ENCODE measurements at regions not wholly inside any gene's neighbourhood (a gene's known extent, or its start where the extent isn't known, plus 50 kb on each side); places are given as distances from the start of the nearest gene placed in this dataset.

- H3K27me3 Mint-ChIP-seq, result no peaks in the 10 kb centered on the region
- ChIA-PET POLR2A (ENCODE audit: partially characterized antibody) (interaction anchor here (1.2 kb wide), 1 partner anchor 8 kb away, joined by 3 read pairs; no protein-coding TSS in a partner anchor), CTCF (ENCODE audit: partially characterized antibody) (no interaction called here)
- no peak overlapping the region for H3K27ac Mint-ChIP-seq
- no peak for DNase-seq
- Histone ChIP-seq H3K4me3 (ENCODE audit: low read length in 2 of 2) (no peak overlapping the region), H3K27ac (ENCODE audit: low read depth, low read length) (no peak overlapping the region), H3K4me1 (ENCODE audit: insufficient read depth, low read length) (no peaks in the 10 kb centered on the region), H3K27me3 (ENCODE audit: insufficient read depth, low read length) (no peaks in the 10 kb centered on the region), H3K9me3 (ENCODE audit: control insufficient read depth in 1 of 2, low read length in 2 of 2) (no peaks in the 10 kb centered on the region), H3K36me3 (ENCODE audit: insufficient read depth, low read length) (no peaks in the 10 kb centered on the region)
- peaks cover 0 to 6% (median 2%) of the 10 kb centered on the region in 8 donors for H3K9me3 Mint-ChIP-seq
- H3K4me3 Mint-ChIP-seq, result no peak overlapping the region
- intact Hi-C loops (cut with micrococcal nuclease), result no loop called here
- H3K4me1 Mint-ChIP-seq, result no peaks in the 10 kb centered on the region
- H3K36me3 Mint-ChIP-seq, result no peaks in the 10 kb centered on the region
Observed at GRCh38 chr3:22893101-22893500, 310.0 kb upstream of the UBE2E2 start.

GRCh38 chr3:22893644-22894325 is 309.3 kb upstream of the UBE2E2 start:
- ChIA-PET CTCF (ENCODE audit: partially characterized antibody) (no interaction called here), POLR2A (ENCODE audit: partially characterized antibody) (interaction anchor here (1.2 kb wide), 1 partner anchor 9 kb away, joined by 3 read pairs; no protein-coding TSS in a partner anchor)
- Histone ChIP-seq H3K4me3 (ENCODE audit: low read length in 2 of 2) (no peak overlapping the region), H3K27me3 (ENCODE audit: insufficient read depth, low read length) (no peaks in the 10 kb centered on the region), H3K4me1 (ENCODE audit: insufficient read depth, low read length) (no peaks in the 10 kb centered on the region), H3K9me3 (ENCODE audit: control insufficient read depth in 1 of 2, low read length in 2 of 2) (no peaks in the 10 kb centered on the region), H3K27ac (ENCODE audit: low read depth, low read length) (no peak overlapping the region), H3K36me3 (ENCODE audit: insufficient read depth, low read length) (no peaks in the 10 kb centered on the region)
- intact Hi-C loops (cut with micrococcal nuclease), result no loop called here
- no peak for DNase-seq
- no peak overlapping the region for H3K4me3 Mint-ChIP-seq
- no peaks in the 10 kb centered on the region for H3K27me3 Mint-ChIP-seq
- H3K27ac Mint-ChIP-seq, result no peak overlapping the region
- H3K4me1 Mint-ChIP-seq, result no peaks in the 10 kb centered on the region
- H3K36me3 Mint-ChIP-seq, result no peaks in the 10 kb centered on the region
- peaks cover 0 to 6% (median 2%) of the 10 kb centered on the region in 8 donors for H3K9me3 Mint-ChIP-seq

- DNase-seq, result no peak
- Mint-ChIP-seq H3K27ac (no peak overlapping the region), H3K9me3 (peaks cover 0 to 6% (median 3%) of the 10 kb centered on the region in 8 donors), H3K27me3 (no peaks in the 10 kb centered on the region), H3K4me1 (no peaks in the 10 kb centered on the region), H3K4me3 (no peak overlapping the region), H3K36me3 (no peaks in the 10 kb centered on the region)
- ChIA-PET CTCF (ENCODE audit: partially characterized antibody) (no interaction called here), POLR2A (ENCODE audit: partially characterized antibody) (no interaction called here)
- no peak overlapping the region for H3K4me3 ChIP-seq (ENCODE audit: low read length in 2 of 2)
- intact Hi-C loops (cut with micrococcal nuclease), result no loop called here
- no peaks in the 10 kb centered on the region for H3K9me3 ChIP-seq (ENCODE audit: control insufficient read depth in 1 of 2, low read length in 2 of 2)
- H3K36me3 ChIP-seq (ENCODE audit: insufficient read depth, low read length), result no peaks in the 10 kb centered on the region
- H3K27me3 ChIP-seq (ENCODE audit: insufficient read depth, low read length), result no peaks in the 10 kb centered on the region
- no peak overlapping the region for H3K27ac ChIP-seq (ENCODE audit: low read depth, low read length)
- no peaks in the 10 kb centered on the region for H3K4me1 ChIP-seq (ENCODE audit: insufficient read depth, low read length)
Observed at GRCh38 chr3:22894865-22895264, 308.3 kb upstream of the UBE2E2 start.

- H3K9me3 Mint-ChIP-seq, result peaks cover 0 to 10% (median 3%) of the 10 kb centered on the region in 8 donors
- H3K9me3 ChIP-seq (ENCODE audit: control insufficient read depth in 1 of 2, low read length in 2 of 2), result no peaks in the 10 kb centered on the region
- H3K27ac ChIP-seq (ENCODE audit: low read depth, low read length), result no peak overlapping the region
- no peaks in the 10 kb centered on the region for H3K27me3 ChIP-seq (ENCODE audit: insufficient read depth, low read length)
- no peaks in the 10 kb centered on the region for H3K4me1 Mint-ChIP-seq
- no peak overlapping the region for H3K4me3 Mint-ChIP-seq
- CTCF ChIA-PET (ENCODE audit: partially characterized antibody), result no interaction called here
- no peaks in the 10 kb centered on the region for H3K36me3 Mint-ChIP-seq
- no peaks in the 10 kb centered on the region for H3K27me3 Mint-ChIP-seq
- DNase-seq, result no peak
- POLR2A ChIA-PET (ENCODE audit: partially characterized antibody), result no interaction called here
- intact Hi-C loops (cut with micrococcal nuclease), result no loop called here
- no peaks in the 10 kb centered on the region for H3K36me3 ChIP-seq (ENCODE audit: insufficient read depth, low read length)
- no peak overlapping the region for H3K4me3 ChIP-seq (ENCODE audit: low read length in 2 of 2)
- no peak overlapping the region for H3K27ac Mint-ChIP-seq
- no peaks in the 10 kb centered on the region for H3K4me1 ChIP-seq (ENCODE audit: insufficient read depth, low read length)
Observed at GRCh38 chr3:22895671-22896070, 307.5 kb upstream of the UBE2E2 start.

GRCh38 chr3:22898558-22898957 is 304.6 kb upstream of the UBE2E2 start:
- Histone ChIP-seq H3K9me3 (ENCODE audit: control insufficient read depth in 1 of 2, low read length in 2 of 2) (no peaks in the 10 kb centered on the region), H3K27me3 (ENCODE audit: insufficient read depth, low read length) (no peaks in the 10 kb centered on the region), H3K27ac (ENCODE audit: low read depth, low read length) (no peak overlapping the region), H3K36me3 (ENCODE audit: insufficient read depth, low read length) (no peaks in the 10 kb centered on the region), H3K4me3 (ENCODE audit: low read length in 2 of 2) (no peak overlapping the region), H3K4me1 (ENCODE audit: insufficient read depth, low read length) (no peaks in the 10 kb centered on the region)
- Mint-ChIP-seq H3K4me1 (no peaks in the 10 kb centered on the region), H3K27ac (no peak overlapping the region), H3K27me3 (no peaks in the 10 kb centered on the region), H3K4me3 (no peak overlapping the region), H3K36me3 (no peaks in the 10 kb centered on the region), H3K9me3 (peaks cover 0 to 12% (median 5%) of the 10 kb centered on the region in 8 donors)
- intact Hi-C loops (cut with micrococcal nuclease), result no loop called here
- no peak for DNase-seq
- ChIA-PET POLR2A (ENCODE audit: partially characterized antibody) (no interaction called here), CTCF (ENCODE audit: partially characterized antibody) (no interaction called here)

GRCh38 chr3:22899441-22899840 is 303.7 kb upstream of the UBE2E2 start:
- intact Hi-C loops (cut with micrococcal nuclease), result no loop called here
- Histone ChIP-seq H3K4me1 (ENCODE audit: insufficient read depth, low read length) (no peaks in the 10 kb centered on the region), H3K27ac (ENCODE audit: low read depth, low read length) (no peak overlapping the region), H3K9me3 (ENCODE audit: control insufficient read depth in 1 of 2, low read length in 2 of 2) (no peaks in the 10 kb centered on the region), H3K4me3 (ENCODE audit: low read length in 2 of 2) (no peak overlapping the region), H3K36me3 (ENCODE audit: insufficient read depth, low read length) (no peaks in the 10 kb centered on the region), H3K27me3 (ENCODE audit: insufficient read depth, low read length) (no peaks in the 10 kb centered on the region)
- DNase-seq, result no peak
- Mint-ChIP-seq H3K4me1 (no peaks in the 10 kb centered on the region), H3K27me3 (no peaks in the 10 kb centered on the region), H3K36me3 (no peaks in the 10 kb centered on the region), H3K27ac (no peak overlapping the region), H3K9me3 (peaks cover 0 to 10% (median 5%) of the 10 kb centered on the region in 8 donors), H3K4me3 (no peak overlapping the region)
- POLR2A ChIA-PET (ENCODE audit: partially characterized antibody), result no interaction called here
- CTCF ChIA-PET (ENCODE audit: partially characterized antibody), result no interaction called here

GRCh38 chr3:22900296-22900695 is 302.8 kb upstream of the UBE2E2 start:
- Histone ChIP-seq H3K4me3 (ENCODE audit: low read length in 2 of 2) (no peak overlapping the region), H3K27ac (ENCODE audit: low read depth, low read length) (no peak overlapping the region), H3K4me1 (ENCODE audit: insufficient read depth, low read length) (no peaks in the 10 kb centered on the region), H3K27me3 (ENCODE audit: insufficient read depth, low read length) (no peaks in the 10 kb centered on the region), H3K36me3 (ENCODE audit: insufficient read depth, low read length) (no peaks in the 10 kb centered on the region), H3K9me3 (ENCODE audit: control insufficient read depth in 1 of 2, low read length in 2 of 2) (no peaks in the 10 kb centered on the region)
- H3K9me3 Mint-ChIP-seq, result peaks cover 0 to 10% (median 5%) of the 10 kb centered on the region in 8 donors
- H3K36me3 Mint-ChIP-seq, result no peaks in the 10 kb centered on the region
- no peak for DNase-seq
- ChIA-PET CTCF (ENCODE audit: partially characterized antibody) (no interaction called here), POLR2A (ENCODE audit: partially characterized antibody) (no interaction called here)
- no peak overlapping the region for H3K27ac Mint-ChIP-seq
- intact Hi-C loops (cut with micrococcal nuclease), result no loop called here
- no peaks in the 10 kb centered on the region for H3K4me1 Mint-ChIP-seq
- no peaks in the 10 kb centered on the region for H3K27me3 Mint-ChIP-seq
- no peak overlapping the region for H3K4me3 Mint-ChIP-seq

GRCh38 chr3:22901684-22902083 is 301.4 kb upstream of the UBE2E2 start:
- H3K4me3 Mint-ChIP-seq, result no peak overlapping the region
- H3K4me1 Mint-ChIP-seq, result no peaks in the 10 kb centered on the region
- no peaks in the 10 kb centered on the region for H3K4me1 ChIP-seq (ENCODE audit: insufficient read depth, low read length)
- no peaks in the 10 kb centered on the region for H3K36me3 Mint-ChIP-seq
- H3K27ac ChIP-seq (ENCODE audit: low read depth, low read length), result no peak overlapping the region
- CTCF ChIA-PET (ENCODE audit: partially characterized antibody), result no interaction called here
- no peaks in the 10 kb centered on the region for H3K9me3 ChIP-seq (ENCODE audit: control insufficient read depth in 1 of 2, low read length in 2 of 2)
- H3K4me3 ChIP-seq (ENCODE audit: low read length in 2 of 2), result no peak overlapping the region
- no peaks in the 10 kb centered on the region for H3K27me3 Mint-ChIP-seq
- peaks cover 0 to 10% (median 3%) of the 10 kb centered on the region in 8 donors for H3K9me3 Mint-ChIP-seq
- intact Hi-C loops (cut with micrococcal nuclease), result no loop called here
- DNase-seq, result no peak
- no peaks in the 10 kb centered on the region for H3K27me3 ChIP-seq (ENCODE audit: insufficient read depth, low read length)
- H3K27ac Mint-ChIP-seq, result no peak overlapping the region
- no peaks in the 10 kb centered on the region for H3K36me3 ChIP-seq (ENCODE audit: insufficient read depth, low read length)
- POLR2A ChIA-PET (ENCODE audit: partially characterized antibody), result no interaction called here
